ENCODE measurements at regions not wholly inside any gene's neighbourhood (a gene's known extent, or its start where the extent isn't known, plus 50 kb on each side); places are given as distances from the start of the nearest gene placed in this dataset.

- ChIA-PET CTCF (no interaction called here), POLR2A (no interaction called here)
- H3K4me3 ChIP-seq (ENCODE audit: low read depth, low read length): no peak overlapping the region
- H3K9me3 ChIP-seq (ENCODE audit: control insufficient read depth, insufficient read depth, low read length): peaks cover 49% of the 10 kb centered on the region
- H3K27ac ChIP-seq (ENCODE audit: low read depth, low read length): no peak overlapping the region
- H3K27me3 ChIP-seq (ENCODE audit: control insufficient read depth, insufficient read depth, low read length): no peaks in the 10 kb centered on the region
- TF ChIP-seq CTCF (IDR thresholded peaks at IDR 0.05; ENCODE audit: low read depth, low read length): no peak
- no peak for DNase-seq (ENCODE audit: low read depth, low spot score)
These were observed 225.9 kb upstream of the EEF2KMT start for GRCh38 chr16:5323284-5324141.

- POLR2A ChIA-PET: no interaction called here
- Histone ChIP-seq H3K27me3 (ENCODE audit: control insufficient read depth, insufficient read depth, low read length) (no peaks in the 10 kb centered on the region), H3K4me3 (ENCODE audit: low read depth, low read length) (no peak overlapping the region), H3K27ac (ENCODE audit: low read depth, low read length) (no peak overlapping the region), H3K9me3 (ENCODE audit: control insufficient read depth, insufficient read depth, low read length) (peaks cover 48% of the 10 kb centered on the region)
- no peak for TF ChIP-seq CTCF (IDR thresholded peaks at IDR 0.05; ENCODE audit: low read depth, low read length)
- CTCF ChIA-PET: no interaction called here
- no peak for DNase-seq (ENCODE audit: low read depth, low spot score)
These were observed 224.3 kb upstream of the EEF2KMT start for GRCh38 chr16:5321930-5322329.

GRCh38 chr16:5319799-5320198 is 222.2 kb upstream of the EEF2KMT start:
- POLR2A ChIA-PET: no interaction called here
- no peak overlapping the region for H3K27ac ChIP-seq (ENCODE audit: low read depth, low read length)
- CTCF ChIA-PET: no interaction called here

GRCh38 chr16:5315914-5316313 is 218.3 kb upstream of the EEF2KMT start:
- H3K4me3 ChIP-seq (ENCODE audit: low read depth, low read length): no peak overlapping the region
- H3K27ac ChIP-seq (ENCODE audit: low read depth, low read length): no peak overlapping the region
- no peak for DNase-seq (ENCODE audit: low read depth, low spot score)
- no peaks in the 10 kb centered on the region for H3K27me3 ChIP-seq (ENCODE audit: control insufficient read depth, insufficient read depth, low read length)
- CTCF ChIA-PET: no interaction called here
- POLR2A ChIA-PET: no interaction called here
- no peak for TF ChIP-seq CTCF (IDR thresholded peaks at IDR 0.05; ENCODE audit: low read depth, low read length)
- peaks cover 65% of the 10 kb centered on the region for H3K9me3 ChIP-seq (ENCODE audit: control insufficient read depth, insufficient read depth, low read length)

More at GRCh38 chr16:5319799-5320198, 222.2 kb upstream of the EEF2KMT start:
- no peak for DNase-seq (ENCODE audit: low read depth, low spot score)
- peaks cover 69% of the 10 kb centered on the region for H3K9me3 ChIP-seq (ENCODE audit: control insufficient read depth, insufficient read depth, low read length)
- H3K27me3 ChIP-seq (ENCODE audit: control insufficient read depth, insufficient read depth, low read length): no peaks in the 10 kb centered on the region
- no peak for TF ChIP-seq CTCF (IDR thresholded peaks at IDR 0.05; ENCODE audit: low read depth, low read length)
- H3K4me3 ChIP-seq (ENCODE audit: low read depth, low read length): no peak overlapping the region

- CTCF ChIA-PET: no interaction called here
- DNase-seq (ENCODE audit: low read depth, low spot score): no peak
- no peak for TF ChIP-seq CTCF (IDR thresholded peaks at IDR 0.05; ENCODE audit: low read depth, low read length)
- no peak overlapping the region for H3K27ac ChIP-seq (ENCODE audit: low read depth, low read length)
- POLR2A ChIA-PET: no interaction called here
- no peak overlapping the region for H3K4me3 ChIP-seq (ENCODE audit: low read depth, low read length)
- peaks cover 55% of the 10 kb centered on the region for H3K9me3 ChIP-seq (ENCODE audit: control insufficient read depth, insufficient read depth, low read length)
- H3K27me3 ChIP-seq (ENCODE audit: control insufficient read depth, insufficient read depth, low read length): no peaks in the 10 kb centered on the region
These were observed 216.8 kb upstream of the EEF2KMT start for GRCh38 chr16:5314377-5314776.
